Parathyroid adenoma (tissue), 2 donors: ENCODE measurements at regions not wholly inside any gene's neighbourhood (a gene's known extent, or its start where the extent isn't known, plus 50 kb on each side); places are given as distances from the start of the nearest gene placed in this dataset.
"Not testable (repeated sequence)": the region's sequence is repeated elsewhere in the genome, so short reads cannot be mapped to it uniquely, and the experiment has no call there.

Experiments
- H2AFZ ChIP-seq: fragments of 300-600 bp; sonication (generic); one replicate; pipeline ENCODE4 v1.7.0; 2017; ENCODE audit warnings: antibody characterized with exemption, mild to moderate bottlenecking
- H3K27ac ChIP-seq: fragments of 300-600 bp; sonication (generic); one replicate; pipeline ENCODE4 v1.7.0; 2017
- H3K27me3 ChIP-seq: fragments of 300-600 bp; sonication (generic); one replicate; pipeline ENCODE4 v1.7.0; 2017; ENCODE audit warnings: low read length; ENCODE audit not compliant: control insufficient read depth, insufficient read depth
- H3K36me3 ChIP-seq: fragments of 300-600 bp; sonication (generic); one replicate; pipeline ENCODE4 v1.7.0; 2017; ENCODE audit warnings: low read length; ENCODE audit not compliant: control insufficient read depth, insufficient read depth
- H3K4me1 ChIP-seq: fragments of 300-600 bp; sonication (generic); one replicate; pipeline ENCODE4 v1.7.0; 2017; ENCODE audit warnings: control low read depth
- H3K4me2 ChIP-seq: fragments of 300-600 bp; sonication (generic); one replicate; pipeline ENCODE4 v1.7.0; 2017; ENCODE audit warnings: low read length
- H3K4me3 ChIP-seq: fragments of 300-600 bp; sonication (generic); one replicate; pipeline ENCODE4 v1.7.0; 2017; ENCODE audit warnings: low read depth, low read length
- H3K79me2 ChIP-seq: fragments of 300-600 bp; sonication (generic); one replicate; pipeline ENCODE4 v1.7.0; 2017; ENCODE audit warnings: control low read depth
- H3K9ac ChIP-seq: fragments of 300-600 bp; sonication (generic); one replicate; pipeline ENCODE4 v1.7.0; 2017; ENCODE audit warnings: mild to moderate bottlenecking
- H3K9me3 ChIP-seq: fragments of 300-600 bp; sonication (generic); one replicate; pipeline ENCODE4 v1.7.0; 2017; ENCODE audit warnings: low read length; ENCODE audit not compliant: control insufficient read depth
- donor health status: primary hyperparathyroidism.

DNA sequence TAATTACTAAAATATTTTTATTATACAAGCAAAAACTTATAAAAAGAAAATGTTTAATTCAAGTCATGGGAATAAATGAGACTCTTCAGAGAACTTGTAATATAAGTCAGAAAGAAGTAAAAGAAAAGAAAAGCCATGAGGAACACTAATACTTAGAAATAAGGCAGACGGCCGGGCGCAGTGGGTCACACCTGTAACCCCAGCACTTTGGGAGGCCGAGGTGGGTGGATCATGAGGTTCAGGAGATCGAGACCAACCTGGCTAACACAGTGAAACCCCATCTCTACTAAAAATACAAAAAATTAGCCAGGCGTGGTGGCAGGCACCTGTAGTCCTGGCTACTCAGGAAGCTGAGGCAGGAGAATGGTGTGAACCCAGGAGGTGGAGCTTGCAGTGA is 528.6 kb downstream of the IRS2 start:
- not testable (repeated sequence) for H3K27ac ChIP-seq, H3K9ac ChIP-seq, H3K4me2 ChIP-seq, H3K27me3 ChIP-seq, H3K36me3 ChIP-seq, H3K9me3 ChIP-seq, H3K79me2 ChIP-seq, H3K4me3 ChIP-seq, H3K4me1 ChIP-seq, H2AFZ ChIP-seq
